ENCODE measurements at regions not wholly inside any gene's neighbourhood (a gene's known extent, or its start where the extent isn't known, plus 50 kb on each side); places are given as distances from the start of the nearest gene placed in this dataset.

DNA sequence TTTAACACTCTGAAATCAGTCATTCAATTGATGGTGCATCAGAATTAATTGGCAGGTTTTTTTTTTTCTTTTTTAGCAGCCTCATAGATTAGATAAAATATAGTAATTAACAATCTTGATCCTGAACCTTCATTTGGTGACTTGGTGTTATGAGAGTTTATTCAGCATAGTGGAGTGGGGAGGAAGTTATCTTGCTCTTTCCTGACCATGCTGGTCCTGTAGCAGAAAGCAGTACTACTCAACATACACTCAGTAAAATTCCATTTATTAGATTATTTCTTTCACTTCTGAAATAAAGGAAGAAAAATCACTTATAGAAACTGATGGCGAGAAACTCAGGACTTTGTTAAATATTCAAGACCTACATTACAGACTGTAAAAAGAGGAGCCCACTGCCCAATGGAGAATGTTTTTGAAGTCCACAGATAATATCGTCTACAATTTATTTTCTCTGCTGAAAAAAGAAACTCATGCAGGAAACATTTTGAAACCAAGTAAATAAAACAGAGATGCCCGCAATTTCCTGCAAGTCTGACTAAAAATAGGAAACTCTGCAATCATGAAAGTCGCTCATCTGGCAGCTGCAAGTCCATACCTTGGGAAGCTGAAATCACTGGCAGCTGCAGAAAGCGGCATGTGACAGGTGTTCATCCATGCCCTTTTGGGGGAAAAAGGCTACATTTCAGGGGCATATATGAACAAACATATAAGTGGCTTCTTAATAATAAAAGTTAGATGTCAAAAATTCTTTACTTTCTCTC is 233.2 kb upstream of the RFX3 start:
- TF ChIP-seq, protein P1, sequence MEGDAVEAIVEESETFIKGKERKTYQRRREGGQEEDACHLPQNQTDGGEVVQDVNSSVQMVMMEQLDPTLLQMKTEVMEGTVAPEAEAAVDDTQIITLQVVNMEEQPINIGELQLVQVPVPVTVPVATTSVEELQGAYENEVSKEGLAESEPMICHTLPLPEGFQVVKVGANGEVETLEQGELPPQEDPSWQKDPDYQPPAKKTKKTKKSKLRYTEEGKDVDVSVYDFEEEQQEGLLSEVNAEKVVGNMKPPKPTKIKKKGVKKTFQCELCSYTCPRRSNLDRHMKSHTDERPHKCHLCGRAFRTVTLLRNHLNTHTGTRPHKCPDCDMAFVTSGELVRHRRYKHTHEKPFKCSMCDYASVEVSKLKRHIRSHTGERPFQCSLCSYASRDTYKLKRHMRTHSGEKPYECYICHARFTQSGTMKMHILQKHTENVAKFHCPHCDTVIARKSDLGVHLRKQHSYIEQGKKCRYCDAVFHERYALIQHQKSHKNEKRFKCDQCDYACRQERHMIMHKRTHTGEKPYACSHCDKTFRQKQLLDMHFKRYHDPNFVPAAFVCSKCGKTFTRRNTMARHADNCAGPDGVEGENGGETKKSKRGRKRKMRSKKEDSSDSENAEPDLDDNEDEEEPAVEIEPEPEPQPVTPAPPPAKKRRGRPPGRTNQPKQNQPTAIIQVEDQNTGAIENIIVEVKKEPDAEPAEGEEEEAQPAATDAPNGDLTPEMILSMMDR (conservative IDR thresholded peaks at IDR 0.05) = no peak
- no peak for TF ChIP-seq EZH2 (IDR thresholded peaks at IDR 0.05; ENCODE audit: low read depth)

Measured in PC-9 (cell line).